Testis (tissue), 2 donors: ENCODE measurements at regions not wholly inside any gene's neighbourhood (a gene's known extent, or its start where the extent isn't known, plus 50 kb on each side); places are given as distances from the start of the nearest gene placed in this dataset.

Experiments used
- CTCF ChIP-seq, 3 experiments: fragments of 450-650 bp in 2 of 3; fragments of 200-600 bp in 1 of 3; sonication (generic) in 1 of 3; IDR thresholded peaks; one replicate each; pipeline ENCODE4 v1.5.1; 2016 to 2019; ENCODE audit warnings: antibody characterized with exemption in 3 of 3, mild to moderate bottlenecking in 2 of 3, moderate library complexity in 1 of 3
- POLR2A ChIP-seq: fragments of 450-650 bp; IDR thresholded peaks from one replicate; pipeline ENCODE4 v1.6.1; 2017; ENCODE audit warnings: antibody characterized with exemption, mild to moderate bottlenecking, moderate library complexity

GRCh38 chr11:103652013-103652412 is 384.4 kb upstream of the DDI1 start:
- TF ChIP-seq CTCF (IDR thresholded peaks at IDR 0.05) (no peak), POLR2A (no peak)
